Iris pigment epithelial cell (primary cell): ENCODE measurements at regions not wholly inside any gene's neighbourhood (a gene's known extent, or its start where the extent isn't known, plus 50 kb on each side); places are given as distances from the start of the nearest gene placed in this dataset.

Experiments
- DNase-seq: peaks from one replicate; pipeline ENCODE4 v3.0.0-alpha.2; 2011; ENCODE audit warnings: low read depth

DNA sequence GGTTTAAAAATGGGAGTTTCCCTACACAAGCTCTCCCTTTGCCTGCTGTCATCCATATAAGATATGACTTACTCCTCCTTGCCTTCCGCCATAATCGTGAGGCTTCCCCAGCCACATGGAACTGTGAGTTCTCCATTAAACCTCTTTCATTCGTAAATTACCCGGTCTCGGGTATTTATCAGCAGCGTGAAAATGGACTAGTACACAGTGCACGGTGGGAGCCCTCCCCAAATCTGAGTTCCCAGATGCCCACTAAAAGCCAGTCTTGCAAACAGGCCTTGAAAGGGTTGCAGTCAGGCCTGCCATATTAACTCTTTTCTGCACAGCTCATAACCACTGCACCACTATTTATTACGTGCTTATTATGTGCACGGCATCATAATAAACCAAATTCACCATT, 400.9 kb downstream of the PRDM2 start:
- no peak for DNase-seq

DNA sequence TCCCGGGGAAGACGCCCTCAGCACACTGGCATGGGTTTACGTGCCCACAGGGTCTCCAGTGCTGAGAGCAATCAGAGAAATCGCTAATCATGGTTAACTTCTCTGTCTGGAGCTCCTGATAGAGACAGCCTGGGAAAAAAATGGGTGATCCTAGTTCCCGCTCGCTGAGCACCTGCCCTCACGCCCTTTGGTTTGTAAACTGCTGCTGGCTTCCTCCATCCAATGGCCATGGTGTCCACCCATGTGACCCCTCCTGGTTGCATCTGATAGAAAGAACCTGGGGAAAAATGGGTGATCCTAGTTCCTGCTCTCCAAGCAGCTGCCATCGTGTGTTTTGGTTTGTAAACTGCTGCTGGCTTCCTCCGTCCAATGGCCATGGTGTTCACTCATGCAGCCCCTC, 402.2 kb downstream of the PRDM2 start:
- DNase-seq = no peak

GRCh38 chr1:14103878-14104430, 404.0 kb downstream of the PRDM2 start:
- no peak for DNase-seq

DNA sequence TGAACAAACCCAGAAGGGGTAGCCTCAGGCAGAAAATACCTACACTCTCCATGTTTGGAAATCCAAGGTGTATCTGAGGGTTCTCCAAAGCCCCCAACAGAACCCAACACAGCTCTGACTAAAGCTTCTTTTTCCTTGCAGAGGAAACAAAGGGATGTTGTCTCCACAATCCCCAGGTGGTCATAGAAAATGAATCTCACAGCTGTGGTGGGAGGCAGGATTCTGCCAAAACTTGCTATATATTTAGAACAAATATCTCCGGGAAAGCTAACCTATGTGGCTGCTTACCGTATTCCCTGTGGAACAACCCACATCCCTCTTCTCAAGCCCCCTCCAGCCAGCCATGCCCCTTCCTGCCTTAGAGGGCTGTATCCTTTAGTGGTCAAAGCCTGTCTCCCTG, 406.1 kb downstream of the PRDM2 start:
- DNase-seq = no peak

GRCh38 chr1:14106679-14107313, 406.8 kb downstream of the PRDM2 start:
- no peak for DNase-seq

DNA sequence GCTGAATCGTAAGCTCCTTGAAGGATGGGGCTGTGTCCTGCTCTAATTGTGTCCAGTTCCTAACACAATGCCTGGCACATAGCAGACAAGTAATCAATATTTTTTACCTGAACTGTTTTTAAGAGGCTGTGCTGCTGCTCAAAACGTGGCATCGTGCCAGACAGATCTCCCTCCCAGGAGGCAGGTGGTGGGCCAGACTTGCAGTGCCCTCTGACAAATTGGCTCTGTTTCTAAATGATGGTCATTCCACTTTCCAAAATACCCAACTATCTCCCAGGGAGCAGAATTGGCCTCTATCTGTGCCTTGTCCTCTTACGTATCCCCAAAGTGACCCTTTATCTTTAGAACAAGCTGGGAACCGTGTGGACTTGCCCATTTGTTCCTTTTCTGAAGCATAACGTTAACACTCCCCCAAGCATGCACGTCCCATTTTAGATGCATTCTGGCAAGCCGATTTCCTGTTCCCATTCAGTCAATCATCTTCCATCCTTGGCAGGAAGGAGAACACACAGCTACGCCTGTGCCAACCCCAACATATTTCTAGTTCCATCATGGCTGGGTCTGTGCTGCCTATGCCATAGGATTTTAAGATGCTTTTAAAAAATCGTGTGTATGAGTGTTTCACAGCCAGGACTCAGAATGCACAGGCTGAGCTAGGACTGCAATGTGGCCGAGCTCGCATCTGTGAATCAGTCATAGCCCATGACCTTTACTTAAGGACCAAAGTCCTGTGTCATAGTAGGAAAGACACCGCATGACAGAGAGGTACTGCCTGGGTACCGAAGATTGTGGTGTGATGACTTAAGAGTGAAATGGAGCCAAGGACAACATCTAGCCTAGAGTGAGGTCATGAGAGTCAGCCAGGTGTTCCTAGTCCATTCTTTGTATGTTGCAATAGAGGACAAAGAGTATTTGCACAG, 408.6 kb downstream of the PRDM2 start:
- DNase-seq = no peak

- DNase-seq = no peak
These were observed 409.3 kb downstream of the PRDM2 start for GRCh38 chr1:14109276-14109635.

DNA sequence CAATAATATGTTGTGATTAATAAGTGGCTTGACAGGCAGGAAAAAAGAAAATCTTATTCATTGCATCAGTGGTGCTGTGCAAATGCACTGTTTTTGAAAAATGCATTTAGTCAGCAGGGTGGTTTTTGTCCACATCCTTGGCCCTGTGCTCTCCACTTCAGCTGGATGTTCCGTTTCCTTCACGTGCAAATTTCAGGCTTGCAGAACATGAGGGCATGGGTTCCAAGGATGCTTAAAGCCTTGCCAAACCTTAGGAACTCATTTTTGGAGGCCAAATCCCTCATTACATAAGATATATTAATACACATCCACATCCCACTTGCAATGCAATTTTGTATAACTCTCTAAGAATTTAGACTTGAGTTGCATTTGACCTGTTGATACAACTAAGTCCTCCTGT, 410.1 kb downstream of the PRDM2 start:
- DNase-seq = no peak

GRCh38 chr1:14111121-14111520, 411.1 kb downstream of the PRDM2 start:
- no peak for DNase-seq

- DNase-seq = no peak
These were observed 412.6 kb downstream of the PRDM2 start for GRCh38 chr1:14112613-14113012.

GRCh38 chr1:14113271-14113670, 413.3 kb downstream of the PRDM2 start:
- no peak for DNase-seq

DNA sequence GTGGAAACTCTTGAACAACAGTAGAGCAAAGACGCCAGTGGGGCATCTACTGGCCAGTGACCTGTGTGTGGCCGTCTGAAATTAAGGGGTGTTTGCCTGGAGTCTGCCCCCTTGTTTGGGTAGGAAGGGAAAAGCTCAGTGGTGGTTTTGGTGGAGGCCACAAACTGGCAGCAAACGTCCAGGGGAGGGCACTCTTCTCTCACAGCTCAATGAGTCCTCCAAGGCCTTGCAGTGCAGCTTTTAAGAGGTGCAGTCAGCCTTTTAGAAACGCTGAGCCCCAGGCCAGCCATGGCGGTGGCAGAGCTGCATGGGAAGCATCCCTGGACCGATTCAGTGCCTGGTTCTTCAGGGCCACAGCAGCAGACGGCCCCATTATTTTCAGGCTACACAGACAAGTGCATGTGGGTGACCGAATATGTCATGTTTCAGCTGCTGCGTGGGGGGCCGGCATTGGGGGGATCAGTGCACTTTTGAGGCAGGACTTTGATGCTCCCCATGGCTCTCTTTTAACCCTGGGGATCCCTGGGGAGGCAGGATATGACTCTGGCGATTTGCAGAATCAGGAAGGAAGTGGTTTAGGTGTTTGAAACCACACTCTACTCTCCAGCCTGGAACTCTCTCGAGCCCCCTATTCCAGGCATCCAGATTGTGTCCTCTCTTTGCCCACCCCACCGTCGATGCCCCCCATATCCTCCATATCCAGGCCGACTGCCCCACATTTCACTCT, 414.0 kb downstream of the PRDM2 start:
- DNase-seq = peak; percentile 31

DNA sequence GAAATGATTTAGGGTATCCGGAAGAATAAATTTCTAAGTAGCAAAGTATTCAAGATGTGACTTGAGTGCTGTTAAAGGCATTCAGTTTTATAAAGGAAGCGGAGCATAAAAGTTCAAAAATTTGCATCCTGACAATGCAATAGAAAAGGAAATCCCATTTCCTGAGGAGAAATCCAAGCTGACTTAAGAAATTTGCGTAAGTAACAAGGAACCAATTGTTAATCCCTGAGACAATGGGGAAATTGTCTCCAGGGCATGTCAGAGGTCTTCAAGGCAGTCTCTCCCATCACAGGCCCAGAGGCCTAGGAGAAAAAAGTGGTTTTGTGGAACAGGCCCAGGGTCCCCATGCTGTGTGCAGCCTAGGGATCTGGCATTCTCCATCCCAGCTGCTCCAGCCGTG, 416.0 kb downstream of the PRDM2 start:
- DNase-seq = no peak

GRCh38 chr1:14117700-14118099, 417.7 kb downstream of the PRDM2 start:
- DNase-seq = no peak

GRCh38 chr1:14118691-14119485, 418.9 kb downstream of the PRDM2 start:
- DNase-seq = no peak

GRCh38 chr1:14120895-14121294, 420.9 kb downstream of the PRDM2 start:
- DNase-seq = no peak

DNA sequence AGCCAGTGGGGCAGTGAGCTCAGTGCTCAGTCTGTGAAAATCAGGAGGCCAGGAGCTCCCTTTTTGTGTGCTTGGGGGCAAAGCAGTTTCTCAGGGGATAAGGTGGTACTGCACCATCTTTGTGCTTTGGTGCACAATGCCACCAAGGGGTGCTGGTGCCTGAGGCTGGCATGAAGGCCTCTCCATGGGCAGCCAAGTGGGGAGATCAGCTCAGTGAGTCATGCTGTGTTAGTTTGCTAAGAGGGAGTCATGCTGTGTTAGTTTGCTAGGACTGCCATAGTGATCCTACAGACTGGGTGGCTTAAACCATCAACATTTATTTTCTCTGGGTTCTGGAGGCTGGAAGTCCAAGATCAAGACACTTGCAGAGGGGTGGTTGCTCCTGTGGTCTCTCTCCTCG, 428.1 kb downstream of the PRDM2 start:
- DNase-seq = no peak

DNA sequence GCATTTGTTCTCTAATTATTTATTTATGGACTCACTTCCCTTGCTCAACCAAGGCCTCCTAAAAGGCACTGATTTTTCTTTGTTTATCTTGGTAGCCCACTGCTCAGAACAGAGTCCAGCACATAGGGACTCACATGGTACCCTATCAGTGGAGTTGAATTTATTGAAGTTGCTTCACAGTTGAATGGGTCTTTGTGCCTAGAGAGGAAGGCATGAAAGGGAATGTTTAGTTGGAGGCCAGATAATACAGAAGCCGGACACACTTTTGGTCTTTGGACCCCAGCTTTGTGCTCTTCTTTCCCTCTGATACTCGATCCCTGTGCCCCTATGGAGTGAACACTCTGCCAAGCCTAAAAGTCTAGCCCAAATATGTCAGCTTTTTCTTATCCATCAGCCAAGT, 429.0 kb downstream of the PRDM2 start:
- no peak for DNase-seq

DNA sequence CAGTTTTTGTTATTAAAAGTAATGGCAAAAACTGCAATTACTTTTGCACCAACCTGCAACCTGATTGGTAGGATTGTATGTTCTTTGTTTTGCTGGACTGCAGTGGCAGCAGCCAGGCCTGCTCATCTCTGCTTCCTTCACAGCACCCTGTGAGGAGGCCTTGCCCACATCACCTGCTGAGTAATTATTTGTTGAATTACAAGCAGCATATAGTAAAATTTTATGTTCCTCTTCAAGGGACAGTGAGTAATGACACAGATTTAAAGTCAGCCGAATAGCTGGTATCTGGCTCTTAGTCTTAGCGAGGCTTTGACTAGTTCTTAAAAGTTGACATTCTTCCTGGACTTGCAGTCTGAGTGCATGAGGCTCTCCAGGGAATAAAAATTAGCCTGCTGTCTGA, 435.1 kb downstream of the PRDM2 start:
- DNase-seq = no peak

- DNase-seq = no peak
These were observed 436.3 kb downstream of the PRDM2 start for GRCh38 chr1:14136152-14136763.

DNA sequence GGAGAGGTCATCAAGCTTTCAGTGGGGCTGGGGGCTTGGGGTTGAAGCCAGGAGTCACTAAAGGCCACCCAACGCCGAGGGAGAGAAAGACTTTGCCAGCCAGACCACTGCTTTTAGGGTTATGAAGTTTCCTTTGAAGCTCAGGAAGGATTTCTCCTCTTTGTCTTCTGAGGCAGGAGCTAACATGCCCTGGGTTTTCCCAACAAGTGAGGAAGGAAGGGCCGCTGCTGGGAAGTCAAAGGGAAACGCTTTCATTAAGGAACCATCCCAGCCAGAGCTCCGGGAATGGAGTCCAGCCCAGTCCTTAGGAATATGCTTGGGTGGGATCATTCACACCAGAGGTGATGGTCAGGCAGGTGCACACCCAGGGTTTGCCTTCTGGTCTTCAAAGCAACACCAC, 436.9 kb downstream of the PRDM2 start:
- no peak for DNase-seq
